CD14-positive monocyte (primary cell): ENCODE measurements at regions not wholly inside any gene's neighbourhood (a gene's known extent, or its start where the extent isn't known, plus 50 kb on each side); places are given as distances from the start of the nearest gene placed in this dataset.

Source experiments
- DNase-seq, 3 donors: peaks; one replicate each; pipeline ENCODE4 v3.0.0-alpha.2; 2011 to 2022
- H2AFZ ChIP-seq: 2 replicates; pipeline ENCODE4 v1.6.0; 2012; ENCODE audit warnings: mild to moderate bottlenecking, low read depth, low read length, inconsistent platforms; ENCODE audit not compliant: insufficient read depth, poor library complexity, severe bottlenecking
- H3K27ac ChIP-seq, 2 donors: 1 replicate in 1 of 2; 2 replicates in 1 of 2; pipeline ENCODE4 v1.5.1; 2012 to 2013; ENCODE audit warnings: low read length in 2 of 2, control low read depth in 1 of 2, inconsistent platforms in 1 of 2, low read depth in 1 of 2, mild to moderate bottlenecking in 1 of 2
- H3K27me3 ChIP-seq, 2 donors: one replicate each; pipeline versions ENCODE4 v1.6.0 to v1.6.1; 2011 to 2013; ENCODE audit warnings: low read length in 2 of 2; ENCODE audit not compliant: control insufficient read depth in 2 of 2, insufficient read depth in 2 of 2
- H3K36me3 ChIP-seq, 2 donors: replicated peaks in 1 of 2; 1 replicate in 1 of 2; 2 replicates in 1 of 2; pipeline versions ENCODE4 v1.5.1 to v1.6.1; 2012 to 2013; ENCODE audit warnings: low read length in 2 of 2, control low read depth in 1 of 2, inconsistent platforms in 1 of 2, mild to moderate bottlenecking in 1 of 2; ENCODE audit not compliant: insufficient read depth in 2 of 2, control insufficient read depth in 1 of 2
- H3K4me1 ChIP-seq, 2 donors: 1 replicate in 1 of 2; 2 replicates in 1 of 2; pipeline versions ENCODE4 v1.5.1 to v1.6.1; 2012 to 2013; ENCODE audit warnings: low read length in 2 of 2, control low read depth in 1 of 2, inconsistent platforms in 1 of 2, mild to moderate bottlenecking in 1 of 2, moderate library complexity in 1 of 2; ENCODE audit not compliant: insufficient read depth in 2 of 2, control insufficient read depth in 1 of 2
- H3K4me2 ChIP-seq: replicated peaks from 2 replicates; pipeline ENCODE3; 2012; ENCODE audit warnings: low read length, moderate library complexity, mild to moderate bottlenecking; ENCODE audit not compliant: poor library complexity, severe bottlenecking; ENCODE audit errors: extremely low read depth
- H3K4me3 ChIP-seq, 3 experiments: fragments of 200-600 bp in 1 of 3; sonication (generic) in 1 of 3; replicated peaks in 1 of 3; 1 replicate in 2 of 3; 2 replicates in 1 of 3; pipeline ENCODE4 v1.5.1; 2011 to 2013; ENCODE audit warnings: low read length in 3 of 3, mild to moderate bottlenecking in 3 of 3, control low read depth in 2 of 3, low read depth in 2 of 3, inconsistent platforms in 1 of 3, moderate library complexity in 1 of 3
- H3K79me2 ChIP-seq: 2 replicates; pipeline ENCODE4 v1.6.0; 2012; ENCODE audit warnings: mild to moderate bottlenecking, control low read depth, inconsistent platforms, low read length, moderate library complexity; ENCODE audit not compliant: insufficient read depth
- H3K9ac ChIP-seq: 2 replicates; pipeline ENCODE4 v1.6.0; 2017; ENCODE audit warnings: low read length, mild to moderate bottlenecking; ENCODE audit not compliant: insufficient read depth, poor library complexity, severe bottlenecking
- H3K9me3 ChIP-seq, 2 donors: replicated peaks in 1 of 2; 1 replicate in 1 of 2; 2 replicates in 1 of 2; pipeline versions ENCODE4 v1.5.1 to v1.6.1; 2012 to 2013; ENCODE audit warnings: low read length in 2 of 2, control low read depth in 1 of 2; ENCODE audit not compliant: control insufficient read depth in 1 of 2, insufficient read depth in 1 of 2
- H4K20me1 ChIP-seq: 2 replicates; pipeline ENCODE4 v1.6.0; 2012; ENCODE audit warnings: mild to moderate bottlenecking, low read length, control low read depth, moderate library complexity; ENCODE audit not compliant: insufficient read depth
- H3K27ac Mint-ChIP-seq, 7 donors: one replicate each; pipeline ENCODE4 v1.8.0; 2020; ENCODE audit warnings: mild to moderate bottlenecking in 7 of 7, mixed read lengths in 7 of 7, moderate library complexity in 6 of 7, inconsistent platforms in 2 of 7
- H3K27me3 Mint-ChIP-seq, 3 donors: one replicate each; pipeline ENCODE4 v1.8.0; 2021 to 2022; ENCODE audit warnings: low read depth in 3 of 3, mild to moderate bottlenecking in 3 of 3, mixed read lengths in 3 of 3, moderate library complexity in 3 of 3, inconsistent platforms in 1 of 3
- H3K36me3 Mint-ChIP-seq, 2 donors: one replicate each; pipeline ENCODE4 v1.8.0; 2020; ENCODE audit warnings: mixed read lengths in 2 of 2, inconsistent platforms in 1 of 2, mild to moderate bottlenecking in 1 of 2
- H3K4me1 Mint-ChIP-seq: one replicate; pipeline ENCODE4 v1.8.0; 2020; ENCODE audit warnings: mild to moderate bottlenecking, mixed read lengths
- H3K4me3 Mint-ChIP-seq, 2 donors: one replicate each; pipeline ENCODE4 v1.8.0; 2020; ENCODE audit warnings: mild to moderate bottlenecking in 2 of 2, mixed read lengths in 2 of 2, moderate library complexity in 1 of 2
- H3K9me3 Mint-ChIP-seq, 7 donors: one replicate each; pipeline ENCODE4 v1.8.0; 2020 to 2022; ENCODE audit warnings: mixed read lengths in 7 of 7, mild to moderate bottlenecking in 6 of 7, moderate library complexity in 6 of 7, inconsistent platforms in 2 of 7
- WGBS: methylation state at CpG from one replicate; pipeline ENCODE4 v1.1.5; 2013; ENCODE audit warnings: missing lambda C conversion rate; ENCODE audit not compliant: insufficient coverage; 5-methylcytosine and 5-hydroxymethylcytosine counted together
- intact Hi-C, 2 donors: fragments of 100-400 bp; cut with micrococcal nuclease; formaldehyde crosslinking; loops; one replicate each; pipeline versions ENCODE4 v1.15.0 to v1.15.1; 2023
- TF ChIP-seq, protein P1 (sequence below): fragments of 200-600 bp; IDR thresholded peaks from one replicate; pipeline ENCODE4 v1.8.0; 2022; ENCODE audit warnings: antibody characterized with exemption, mild to moderate bottlenecking

DNA sequence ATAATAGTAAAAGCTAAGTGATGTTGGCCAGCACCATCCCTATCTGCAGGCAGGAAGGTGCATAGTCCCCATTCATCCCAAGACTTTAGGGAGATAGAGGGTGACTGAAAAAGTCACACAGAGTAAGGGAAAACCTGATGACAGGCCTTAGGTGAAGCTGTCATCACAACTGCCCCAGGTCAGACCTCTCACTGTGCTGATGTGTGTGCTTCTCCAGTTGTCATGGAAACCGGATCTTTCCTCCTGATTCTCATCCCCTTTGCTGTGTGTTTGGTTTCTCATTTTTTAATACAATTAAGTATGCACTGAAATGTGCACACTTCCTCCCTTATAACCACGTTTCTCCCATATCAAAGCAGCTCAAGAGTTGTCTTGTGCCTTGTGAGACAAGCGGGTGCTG, 135.1 kb upstream of the ANKFN1 start:
- no peak overlapping the region for H3K27ac ChIP-seq
- peaks cover 0 to 2% (median 0%) of the 10 kb centered on the region in 7 donors for H3K9me3 Mint-ChIP-seq
- H3K27me3 Mint-ChIP-seq = peaks cover 1 to 6% (median 4%) of the 10 kb centered on the region in 3 donors
- H3K9ac ChIP-seq = no peak overlapping the region
- no peak overlapping the region for H3K4me2 ChIP-seq
- no peaks in the 10 kb centered on the region for H3K36me3 ChIP-seq
- no peaks in the 10 kb centered on the region for H4K20me1 ChIP-seq
- no peak overlapping the region for H2AFZ ChIP-seq
- H3K36me3 Mint-ChIP-seq = no peaks in the 10 kb centered on the region
- H3K4me3 Mint-ChIP-seq = no peak overlapping the region
- intact Hi-C loops = no loop called here
- H3K4me1 Mint-ChIP-seq = peaks cover 15% of the 10 kb centered on the region
- DNase-seq = no peak
- whole genome bisulfite sequencing = 44% methylated on average over 2 of the region's 3 CpGs
- no peaks in the 10 kb centered on the region for H3K79me2 ChIP-seq
- H3K4me1 ChIP-seq = peaks cover 5 to 9% of the 10 kb centered on the region in 2 donors
- H3K9me3 ChIP-seq = no peaks in the 10 kb centered on the region
- H3K27me3 ChIP-seq = no peaks in the 10 kb centered on the region
- no peak overlapping the region for H3K27ac Mint-ChIP-seq
- TF ChIP-seq, protein P1, sequence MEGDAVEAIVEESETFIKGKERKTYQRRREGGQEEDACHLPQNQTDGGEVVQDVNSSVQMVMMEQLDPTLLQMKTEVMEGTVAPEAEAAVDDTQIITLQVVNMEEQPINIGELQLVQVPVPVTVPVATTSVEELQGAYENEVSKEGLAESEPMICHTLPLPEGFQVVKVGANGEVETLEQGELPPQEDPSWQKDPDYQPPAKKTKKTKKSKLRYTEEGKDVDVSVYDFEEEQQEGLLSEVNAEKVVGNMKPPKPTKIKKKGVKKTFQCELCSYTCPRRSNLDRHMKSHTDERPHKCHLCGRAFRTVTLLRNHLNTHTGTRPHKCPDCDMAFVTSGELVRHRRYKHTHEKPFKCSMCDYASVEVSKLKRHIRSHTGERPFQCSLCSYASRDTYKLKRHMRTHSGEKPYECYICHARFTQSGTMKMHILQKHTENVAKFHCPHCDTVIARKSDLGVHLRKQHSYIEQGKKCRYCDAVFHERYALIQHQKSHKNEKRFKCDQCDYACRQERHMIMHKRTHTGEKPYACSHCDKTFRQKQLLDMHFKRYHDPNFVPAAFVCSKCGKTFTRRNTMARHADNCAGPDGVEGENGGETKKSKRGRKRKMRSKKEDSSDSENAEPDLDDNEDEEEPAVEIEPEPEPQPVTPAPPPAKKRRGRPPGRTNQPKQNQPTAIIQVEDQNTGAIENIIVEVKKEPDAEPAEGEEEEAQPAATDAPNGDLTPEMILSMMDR = no peak
- no peak overlapping the region for H3K4me3 ChIP-seq

DNA sequence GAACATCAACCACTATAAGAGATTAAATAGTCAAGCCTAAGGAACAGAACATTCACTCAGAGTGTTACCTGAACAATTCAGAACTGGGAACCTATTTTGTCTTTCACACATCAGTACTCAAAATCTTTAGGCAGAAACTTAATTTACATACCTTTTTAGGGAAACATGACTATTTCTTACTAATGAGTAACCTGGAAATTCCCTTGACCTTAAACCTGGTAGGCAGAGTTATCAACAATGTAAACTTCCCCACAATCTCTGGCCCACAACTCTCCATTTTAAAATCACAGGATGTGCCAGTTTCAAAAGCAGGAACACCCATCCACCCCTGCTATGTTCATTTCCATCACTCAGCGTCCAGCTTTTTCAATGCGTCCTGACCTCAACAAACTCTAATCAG, 132.9 kb upstream of the ANKFN1 start:
- H3K4me1 ChIP-seq = peaks cover 5 to 9% of the 10 kb centered on the region in 2 donors
- intact Hi-C loops = no loop called here
- Mint-ChIP-seq H3K27ac (no peak overlapping the region), H3K9me3 (no peaks in the 10 kb centered on the region), H3K27me3 (peaks cover 1 to 6% (median 4%) of the 10 kb centered on the region in 3 donors), H3K4me3 (no peak overlapping the region), H3K4me1 (peaks cover 18% of the 10 kb centered on the region), H3K36me3 (no peaks in the 10 kb centered on the region)
- H2AFZ ChIP-seq = no peak overlapping the region
- TF ChIP-seq, protein P1 = no peak
- no peaks in the 10 kb centered on the region for H4K20me1 ChIP-seq
- H3K4me2 ChIP-seq = no peak overlapping the region
- H3K79me2 ChIP-seq = no peaks in the 10 kb centered on the region
- no peaks in the 10 kb centered on the region for H3K9me3 ChIP-seq
- no peaks in the 10 kb centered on the region for H3K27me3 ChIP-seq
- no peak overlapping the region for H3K27ac ChIP-seq
- no peaks in the 10 kb centered on the region for H3K36me3 ChIP-seq
- WGBS = no CpG with 5 or more reads among the region's 2 CpGs
- no peak overlapping the region for H3K9ac ChIP-seq
- H3K4me3 ChIP-seq = no peak overlapping the region
- no peak for DNase-seq
